DOHH2 (cell line): ENCODE measurements at regions not wholly inside any gene's neighbourhood (a gene's known extent, or its start where the extent isn't known, plus 50 kb on each side); places are given as distances from the start of the nearest gene placed in this dataset.

Source experiments
- H3F3A ChIP-seq: fragments of 200-600 bp; sonication (generic), shearing (Covaris generic); 2 replicates; pipeline ENCODE4 v1.6.0; 2016; ENCODE audit warnings: antibody characterized with exemption, mild to moderate bottlenecking; ENCODE audit not compliant: control insufficient read depth, insufficient read depth
- H3K27ac ChIP-seq: fragments of 200-600 bp; sonication (generic); 2 replicates; pipeline ENCODE4 v1.5.1; 2014; ENCODE audit warnings: low read depth, mild to moderate bottlenecking, low read length, moderate library complexity
- H3K27me3 ChIP-seq: fragments of 200-600 bp; sonication (generic); 2 replicates; pipeline ENCODE4 v1.6.1; 2014; ENCODE audit warnings: mild to moderate bottlenecking, low read length, mixed read lengths; ENCODE audit not compliant: control insufficient read depth
- H3K36me3 ChIP-seq: fragments of 200-600 bp; sonication (generic); 2 replicates; pipeline ENCODE4 v1.6.1; 2014; ENCODE audit warnings: mild to moderate bottlenecking, low read length, moderate library complexity, mixed read lengths; ENCODE audit not compliant: control insufficient read depth
- H3K4me1 ChIP-seq: fragments of 200-600 bp; sonication (generic); 2 replicates; pipeline ENCODE4 v1.6.1; 2014; ENCODE audit warnings: mild to moderate bottlenecking, low read length, mixed read lengths; ENCODE audit not compliant: control insufficient read depth
- H3K4me2 ChIP-seq: fragments of 200-600 bp; sonication (generic); 2 replicates; pipeline ENCODE4 v1.6.0; 2014; ENCODE audit warnings: mild to moderate bottlenecking, low read length, moderate library complexity
- H3K4me3 ChIP-seq: fragments of 200-600 bp; sonication (generic); 2 replicates; pipeline ENCODE4 v1.5.1; 2014; ENCODE audit warnings: mild to moderate bottlenecking, low read length, mixed read lengths
- H3K79me2 ChIP-seq: fragments of 200-600 bp; sonication (generic); 2 replicates; pipeline ENCODE4 v1.6.1; 2014; ENCODE audit warnings: mild to moderate bottlenecking, low read length, mixed read lengths; ENCODE audit not compliant: control insufficient read depth
- H3K9me2 ChIP-seq: fragments of 200-600 bp; sonication (generic); replicated peaks from 2 replicates; pipeline ENCODE4 v1.6.1; 2014; ENCODE audit warnings: mild to moderate bottlenecking, low read length, mixed read lengths; ENCODE audit not compliant: control insufficient read depth
- H3K9me3 ChIP-seq: fragments of 200-600 bp; sonication (generic); 2 replicates; pipeline ENCODE4 v1.6.1; 2014; ENCODE audit warnings: antibody characterized with exemption, low read length, mixed read lengths; ENCODE audit not compliant: control insufficient read depth, insufficient read depth
- H4K20me1 ChIP-seq: fragments of 200-600 bp; sonication (generic); 2 replicates; pipeline ENCODE4 v1.6.0; 2014; ENCODE audit warnings: low read depth, mild to moderate bottlenecking, antibody characterized with exemption, low read length, moderate library complexity; ENCODE audit not compliant: control insufficient read depth, insufficient read depth
- EZH2phosphoT487 ChIP-seq: fragments of 200-600 bp; sonication (generic); IDR thresholded peaks from 2 replicates; pipeline ENCODE4 v1.6.1; 2017; ENCODE audit warnings: borderline replicate concordance, mild to moderate bottlenecking, antibody characterized with exemption, low read length, moderate library complexity, mixed read lengths
- TF ChIP-seq, protein P1 (sequence below): fragments of 200-600 bp; sonication (generic); IDR thresholded peaks from one replicate; pipeline ENCODE4 v1.5.1; 2014; ENCODE audit warnings: antibody characterized with exemption, mild to moderate bottlenecking, low read depth, low read length; ENCODE audit not compliant: poor library complexity, severe bottlenecking

DNA sequence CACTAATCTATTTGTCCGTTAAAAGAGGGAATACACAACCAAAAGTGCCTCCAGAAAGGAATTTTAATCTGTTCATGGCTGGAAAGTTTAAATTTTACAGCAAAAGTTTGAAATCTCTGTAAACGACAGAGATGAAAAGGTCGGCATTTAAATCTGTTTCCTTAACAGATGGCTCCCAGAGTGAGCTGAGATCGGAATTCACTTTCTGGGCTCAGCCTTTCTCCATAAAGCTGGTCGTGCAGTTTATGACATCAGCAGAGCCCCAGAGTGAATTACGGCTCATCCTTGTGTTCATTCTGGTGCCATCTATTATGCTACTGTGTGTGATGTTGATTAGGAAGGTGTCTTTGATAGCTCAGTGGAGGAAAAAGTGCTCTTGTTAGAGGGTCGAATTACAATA is 117.6 kb upstream of the ZFP64 start:
- H3K4me2 ChIP-seq: no peak overlapping the region
- H3K27ac ChIP-seq: no peak overlapping the region

DNA sequence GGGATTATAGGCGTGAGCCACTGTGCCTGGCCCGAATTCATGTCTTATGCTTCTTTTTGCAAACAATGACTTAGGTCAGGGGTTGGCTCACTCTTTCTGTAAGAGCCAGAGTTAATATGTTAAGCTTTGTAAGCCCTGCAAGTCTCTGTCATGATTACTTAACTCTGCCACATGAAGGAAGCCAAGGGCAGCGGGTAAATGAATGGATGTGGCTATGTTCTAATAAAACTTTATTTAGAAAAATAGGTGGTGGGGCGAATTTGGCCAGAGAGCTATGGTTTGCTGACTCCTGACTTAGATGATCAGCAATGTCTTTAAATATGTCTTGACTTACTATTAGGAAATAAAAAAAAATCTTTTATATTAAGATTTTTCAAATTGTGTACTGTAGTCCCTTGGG is 114.9 kb upstream of the ZFP64 start:
- TF ChIP-seq EZH2phosphoT487: no peak
- TF ChIP-seq, protein P1, sequence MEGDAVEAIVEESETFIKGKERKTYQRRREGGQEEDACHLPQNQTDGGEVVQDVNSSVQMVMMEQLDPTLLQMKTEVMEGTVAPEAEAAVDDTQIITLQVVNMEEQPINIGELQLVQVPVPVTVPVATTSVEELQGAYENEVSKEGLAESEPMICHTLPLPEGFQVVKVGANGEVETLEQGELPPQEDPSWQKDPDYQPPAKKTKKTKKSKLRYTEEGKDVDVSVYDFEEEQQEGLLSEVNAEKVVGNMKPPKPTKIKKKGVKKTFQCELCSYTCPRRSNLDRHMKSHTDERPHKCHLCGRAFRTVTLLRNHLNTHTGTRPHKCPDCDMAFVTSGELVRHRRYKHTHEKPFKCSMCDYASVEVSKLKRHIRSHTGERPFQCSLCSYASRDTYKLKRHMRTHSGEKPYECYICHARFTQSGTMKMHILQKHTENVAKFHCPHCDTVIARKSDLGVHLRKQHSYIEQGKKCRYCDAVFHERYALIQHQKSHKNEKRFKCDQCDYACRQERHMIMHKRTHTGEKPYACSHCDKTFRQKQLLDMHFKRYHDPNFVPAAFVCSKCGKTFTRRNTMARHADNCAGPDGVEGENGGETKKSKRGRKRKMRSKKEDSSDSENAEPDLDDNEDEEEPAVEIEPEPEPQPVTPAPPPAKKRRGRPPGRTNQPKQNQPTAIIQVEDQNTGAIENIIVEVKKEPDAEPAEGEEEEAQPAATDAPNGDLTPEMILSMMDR: no peak
- Histone ChIP-seq H3K79me2 (no peaks in the 10 kb centered on the region), H3F3A (no peaks in the 10 kb centered on the region), H3K27ac (no peak overlapping the region), H3K4me3 (no peak overlapping the region), H3K9me3 (no peaks in the 10 kb centered on the region), H3K4me2 (no peak overlapping the region), H3K9me2 (no peaks in the 10 kb centered on the region), H3K36me3 (no peaks in the 10 kb centered on the region), H3K27me3 (no peaks in the 10 kb centered on the region), H3K4me1 (no peaks in the 10 kb centered on the region), H4K20me1 (no peaks in the 10 kb centered on the region)

More for the DNA sequence above, 117.6 kb upstream of the ZFP64 start:
- no peak for TF ChIP-seq EZH2phosphoT487
- TF ChIP-seq, protein P1: no peak
- Histone ChIP-seq H3K36me3 (no peaks in the 10 kb centered on the region), H3K4me3 (no peak overlapping the region), H3K9me3 (no peaks in the 10 kb centered on the region), H3K79me2 (no peaks in the 10 kb centered on the region), H4K20me1 (no peaks in the 10 kb centered on the region), H3F3A (no peaks in the 10 kb centered on the region), H3K9me2 (no peaks in the 10 kb centered on the region), H3K4me1 (no peaks in the 10 kb centered on the region), H3K27me3 (no peaks in the 10 kb centered on the region)

DNA sequence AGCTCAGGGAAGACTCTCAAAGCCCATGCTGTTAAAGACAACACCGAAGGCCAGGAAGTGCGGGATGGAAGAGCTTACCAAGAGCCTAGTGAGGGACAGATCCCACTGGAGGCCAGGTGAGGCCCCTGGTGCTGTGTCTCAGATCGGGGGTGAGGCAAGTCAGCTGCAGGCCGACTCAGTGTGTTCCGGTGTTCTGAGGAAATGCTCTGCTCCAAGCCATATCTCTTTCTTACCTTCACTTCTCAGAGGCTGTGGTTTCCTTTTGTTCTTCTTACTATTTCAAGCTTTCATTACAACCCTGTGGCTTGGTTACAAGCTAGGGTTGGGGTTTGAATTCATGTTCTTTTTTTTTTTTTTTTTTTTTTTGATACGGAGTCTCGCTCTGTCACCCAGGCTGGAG is 114.3 kb upstream of the ZFP64 start:
- TF ChIP-seq EZH2phosphoT487: no peak
- TF ChIP-seq, protein P1: no peak
- Histone ChIP-seq H3K4me2 (no peak overlapping the region), H3K4me3 (no peak overlapping the region), H3K36me3 (no peaks in the 10 kb centered on the region), H3K27ac (no peak overlapping the region), H3K27me3 (no peaks in the 10 kb centered on the region), H3K9me2 (no peaks in the 10 kb centered on the region), H3K4me1 (no peaks in the 10 kb centered on the region), H3K9me3 (no peaks in the 10 kb centered on the region), H3F3A (no peaks in the 10 kb centered on the region), H3K79me2 (no peaks in the 10 kb centered on the region), H4K20me1 (no peaks in the 10 kb centered on the region)

DNA sequence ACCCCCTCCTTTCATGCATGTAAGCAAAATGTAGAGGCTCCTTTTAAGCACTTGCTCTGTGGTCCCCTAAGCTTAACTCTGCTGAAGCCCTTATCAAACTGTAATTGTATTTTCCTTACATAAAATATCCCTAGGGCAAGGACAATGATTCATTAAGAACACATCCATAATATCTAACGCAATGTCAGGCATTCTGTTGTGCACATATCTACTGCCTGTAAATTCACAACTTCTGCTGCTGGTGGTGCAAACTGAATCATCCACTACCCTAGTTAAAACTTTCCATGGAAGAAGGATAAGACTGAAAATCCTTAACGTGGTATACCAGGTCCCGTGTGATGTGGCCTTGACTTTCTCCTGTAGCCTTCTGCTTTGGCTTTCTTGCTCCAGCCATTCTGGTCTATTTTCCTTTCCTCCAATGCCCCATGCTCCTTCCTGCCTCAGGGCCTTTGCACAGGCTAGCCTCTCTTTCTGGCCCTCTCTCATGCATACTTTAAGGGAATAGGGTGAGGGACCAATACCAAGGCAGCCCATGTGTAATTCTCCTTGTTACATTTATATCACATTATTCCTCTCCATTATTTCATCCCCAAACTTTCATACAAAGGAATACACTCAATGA is 113.6 kb upstream of the ZFP64 start:
- no peaks in the 10 kb centered on the region for H3K27me3 ChIP-seq
- TF ChIP-seq, protein P1: no peak
- TF ChIP-seq EZH2phosphoT487: no peak

More for the DNA sequence above, 113.6 kb upstream of the ZFP64 start:
- no peaks in the 10 kb centered on the region for H3K36me3 ChIP-seq
- H4K20me1 ChIP-seq: no peaks in the 10 kb centered on the region
- H3K27ac ChIP-seq: no peak overlapping the region
- H3K4me3 ChIP-seq: no peak overlapping the region
- H3K4me1 ChIP-seq: no peaks in the 10 kb centered on the region
- H3F3A ChIP-seq: no peaks in the 10 kb centered on the region
- no peaks in the 10 kb centered on the region for H3K79me2 ChIP-seq
- H3K9me3 ChIP-seq: no peaks in the 10 kb centered on the region
- H3K9me2 ChIP-seq: no peaks in the 10 kb centered on the region
- H3K4me2 ChIP-seq: no peak overlapping the region
